GM18858 (cell line): ENCODE measurements at regions not wholly inside any gene's neighbourhood (a gene's known extent, or its start where the extent isn't known, plus 50 kb on each side); places are given as distances from the start of the nearest gene placed in this dataset.
"Not testable (repeated sequence)": the region's sequence is repeated elsewhere in the genome, so short reads cannot be mapped to it uniquely, and the experiment has no call there.

Source experiments
- ATAC-seq: cut with Tn5 transposase; IDR thresholded peaks from one replicate; pipeline ENCODE4 v1.9.1; 2021; ENCODE audit not compliant: unreplicated experiment

DNA sequence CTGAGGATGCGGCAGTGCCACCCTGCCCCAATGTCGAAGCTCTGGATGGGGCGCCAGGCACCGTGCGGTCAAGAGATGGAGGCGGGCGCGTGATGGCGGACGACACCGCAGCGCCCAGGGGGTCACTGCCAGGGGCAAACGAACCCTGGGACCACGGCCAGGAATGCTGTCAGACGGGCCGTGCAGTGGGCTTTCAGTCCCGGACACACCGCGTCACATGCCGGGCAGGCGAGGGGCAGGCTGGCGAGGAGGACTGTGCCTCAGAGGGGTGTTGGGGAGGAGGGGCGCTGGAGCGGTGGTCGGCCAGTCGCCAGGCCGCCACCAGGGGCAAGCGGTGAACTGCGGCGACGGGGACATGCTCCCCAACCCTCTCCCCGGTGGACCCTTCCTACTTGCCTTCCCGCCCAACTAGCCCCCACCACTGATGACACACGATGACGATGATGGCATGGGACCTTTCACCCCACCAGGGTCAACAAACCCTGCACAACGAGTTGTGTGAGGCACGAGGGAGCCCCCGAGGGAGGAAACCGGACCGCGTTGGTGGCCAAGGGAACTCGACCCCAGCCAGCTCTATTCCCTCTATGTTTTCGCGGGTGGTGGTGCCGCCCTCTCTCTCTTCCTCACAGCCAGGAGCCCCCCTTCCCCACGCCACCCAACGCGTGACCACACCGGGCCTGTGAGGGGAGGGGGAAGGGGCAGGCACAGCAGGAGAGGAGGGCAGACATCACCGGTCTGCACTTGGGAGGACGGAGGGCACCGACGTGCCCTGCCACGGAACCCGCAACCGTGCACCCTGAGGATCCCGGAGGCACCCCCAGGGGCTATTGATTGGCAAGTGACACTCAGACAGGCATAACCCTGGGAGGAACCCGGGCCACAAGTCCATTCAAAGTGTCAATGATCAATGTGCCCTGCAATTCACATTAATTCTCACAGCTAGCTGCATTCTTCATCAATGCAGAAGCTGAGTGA lies 1960.9 kb upstream of the DEFB115 start:
- ATAC-seq = no peak

DNA sequence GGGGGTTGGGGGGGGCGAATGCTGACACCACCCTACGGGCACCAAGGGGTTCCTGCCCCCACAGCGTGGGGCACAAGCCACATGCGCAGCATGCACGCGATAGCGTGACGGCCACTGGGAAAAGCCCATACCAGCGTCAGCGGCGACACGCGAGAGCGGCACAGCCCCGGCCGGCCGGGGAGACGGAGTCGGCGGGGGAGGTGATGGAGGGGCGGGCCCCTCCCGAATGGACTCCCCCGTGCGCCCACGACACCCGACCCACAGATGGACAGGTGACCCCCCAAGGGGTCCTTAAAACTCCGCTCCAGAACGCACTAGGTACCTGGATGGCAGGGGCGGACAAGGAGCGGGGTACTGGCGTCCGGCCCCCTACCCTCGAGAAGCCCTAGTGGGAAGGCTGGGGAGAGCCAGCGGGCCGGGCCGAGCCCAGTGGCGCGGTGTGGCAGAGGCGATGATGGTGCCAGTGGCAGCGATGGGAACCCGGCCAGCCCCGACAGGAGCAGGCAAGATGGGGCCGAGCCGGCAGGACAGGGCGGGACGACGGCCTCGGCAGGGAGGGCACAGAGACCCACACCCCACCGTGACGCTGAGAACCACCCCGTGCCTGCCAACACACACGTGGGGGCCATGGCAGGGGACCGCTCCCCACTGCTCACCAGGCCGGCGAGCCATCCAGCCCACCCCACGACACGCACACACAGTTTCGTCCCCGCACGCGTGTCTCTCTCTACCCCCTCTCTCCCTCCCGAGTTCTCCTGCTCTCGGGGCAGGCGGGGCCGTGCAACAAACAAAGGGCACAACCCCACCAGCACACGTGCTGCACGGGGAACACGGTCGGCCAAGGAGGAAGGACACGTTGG lies 1959.8 kb upstream of the DEFB115 start:
- no peak for ATAC-seq

DNA sequence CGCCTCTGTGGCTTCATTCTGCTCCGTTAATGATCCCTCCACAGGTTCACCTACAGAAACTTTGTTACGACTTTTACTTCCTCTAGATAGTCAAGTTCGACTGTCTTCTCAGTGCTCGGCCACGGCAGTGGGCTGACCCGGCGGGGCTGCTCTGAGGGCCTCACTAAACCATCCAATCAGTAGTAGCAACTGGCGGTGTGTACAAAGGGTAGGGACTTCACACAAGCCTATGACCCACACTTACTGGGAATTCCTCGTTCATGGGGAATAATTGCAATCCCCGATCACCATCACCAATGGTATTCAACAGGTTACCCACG lies 1959.2 kb upstream of the DEFB115 start:
- no peak for ATAC-seq

DNA sequence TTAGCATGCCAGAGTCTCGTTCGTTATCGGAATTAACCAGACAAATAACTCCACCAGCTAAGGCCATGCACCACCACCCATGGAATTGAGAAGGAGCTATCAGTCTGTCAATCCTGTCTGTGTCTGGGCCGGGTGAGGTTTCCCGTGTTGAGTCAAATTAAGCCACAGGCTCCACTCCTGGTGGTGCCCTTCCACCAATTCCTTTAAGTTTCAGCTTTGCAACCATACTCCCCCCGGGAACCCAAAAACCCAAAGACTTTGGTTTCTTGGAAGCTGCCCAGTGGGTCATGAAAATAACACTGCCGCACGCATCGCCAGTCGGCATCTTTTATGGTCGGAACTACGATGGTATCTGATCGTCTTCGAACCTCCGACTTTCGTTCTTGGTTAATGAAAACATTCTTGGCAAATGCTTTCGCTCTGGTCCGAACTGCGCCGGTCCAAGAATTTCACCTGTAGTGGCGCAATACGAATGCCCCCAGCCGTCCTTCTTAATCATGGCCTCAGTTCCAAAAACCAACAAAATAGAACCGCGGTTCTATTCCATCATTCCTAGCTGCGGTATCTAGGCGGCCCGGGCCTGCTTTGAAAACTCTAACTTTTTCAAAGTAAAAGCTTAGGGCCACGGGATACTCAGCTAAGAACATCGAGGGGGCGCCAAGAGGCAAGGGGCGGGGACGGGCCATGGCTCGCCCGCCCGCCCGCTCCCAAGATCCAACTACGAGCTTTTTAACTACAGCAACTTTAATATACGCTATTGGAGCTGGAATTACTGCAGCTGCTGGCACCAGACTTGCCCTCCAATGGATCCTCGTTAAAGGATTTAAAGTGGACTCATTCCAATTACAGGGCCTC lies 1958.5 kb upstream of the DEFB115 start:
- ATAC-seq = no peak

DNA sequence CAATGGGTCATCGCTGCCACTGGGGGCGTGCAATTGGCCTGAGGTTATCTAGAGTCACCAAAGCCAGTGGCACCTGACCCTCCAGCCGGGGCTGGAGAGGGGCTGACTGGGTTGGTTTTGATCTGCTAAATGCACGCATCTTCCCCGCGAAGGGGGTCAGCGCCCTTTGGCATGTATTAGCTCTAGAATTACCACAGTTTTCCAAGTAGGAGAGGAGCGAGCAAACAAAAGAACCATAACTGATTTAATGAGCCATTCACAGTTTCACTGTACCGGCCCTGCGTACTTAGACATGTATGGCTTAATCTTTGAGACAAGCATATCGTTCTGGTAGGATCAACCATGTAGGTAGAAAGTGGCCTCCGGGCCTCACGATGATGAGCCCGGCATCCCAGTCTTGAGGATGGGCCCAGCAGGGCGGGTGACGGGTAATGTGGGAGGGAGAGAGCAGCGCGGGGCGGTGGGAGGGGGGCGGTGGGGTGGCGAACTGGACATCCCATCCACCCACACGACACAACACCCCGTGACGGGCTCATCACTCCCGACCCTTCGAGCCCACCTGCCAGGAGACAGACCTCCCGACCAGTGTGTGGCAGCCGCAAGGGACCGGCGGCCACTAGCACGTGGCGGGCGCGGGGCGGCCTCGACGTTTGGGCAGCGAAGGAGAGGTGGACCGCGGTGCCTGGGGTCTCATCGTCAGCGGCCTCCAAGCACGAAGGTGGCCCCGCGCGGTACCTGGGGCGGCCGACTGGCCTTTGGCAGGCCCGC lies 1957.5 kb upstream of the DEFB115 start:
- no peak for ATAC-seq

DNA sequence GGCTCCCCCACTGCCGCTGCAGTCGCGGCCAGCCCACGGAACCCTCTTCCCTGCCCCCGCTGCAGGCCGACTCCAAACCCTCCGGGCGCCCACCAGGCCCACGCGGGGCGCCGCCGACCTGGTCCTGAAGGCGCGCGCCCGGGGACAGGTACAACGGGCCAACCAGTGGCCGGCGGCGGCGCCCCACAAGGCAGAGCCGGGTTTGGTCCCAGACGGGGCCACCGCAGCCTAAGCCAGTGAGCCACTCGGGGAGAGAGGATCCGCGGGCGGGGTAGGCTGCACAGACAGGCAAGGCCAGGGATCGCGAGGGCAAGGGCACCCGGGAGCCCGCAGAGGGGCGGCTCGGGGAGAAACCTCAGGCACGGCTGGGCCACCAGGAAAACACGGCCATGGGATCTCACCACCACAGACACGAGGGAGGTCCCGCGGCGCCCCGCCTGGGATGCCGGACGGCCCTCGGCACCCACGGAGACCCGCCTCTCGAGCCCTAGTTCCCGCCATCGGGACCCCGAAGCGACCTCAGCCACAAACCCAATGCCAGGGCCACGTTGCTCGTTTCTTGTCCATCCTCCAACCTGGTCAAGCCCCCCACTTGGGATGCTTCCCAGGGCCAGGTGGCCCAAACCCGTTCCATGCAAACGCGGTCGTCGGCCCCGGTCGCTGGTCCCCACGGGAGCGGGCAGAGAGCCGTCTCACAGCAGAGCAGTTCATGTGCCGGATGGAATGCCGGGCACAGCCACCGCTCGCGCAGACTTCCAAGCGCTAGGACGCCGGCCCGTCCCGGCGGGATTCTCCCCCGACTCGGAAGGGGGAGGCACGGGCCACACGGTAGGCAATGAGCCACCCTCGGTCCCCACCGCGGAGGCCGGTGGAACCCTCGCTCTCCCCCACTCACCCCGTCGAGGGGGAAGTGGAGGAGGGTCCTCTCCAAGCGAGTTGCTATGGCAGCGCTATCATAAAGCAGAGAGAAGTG lies 1956.6 kb upstream of the DEFB115 start:
- ATAC-seq = no peak

DNA sequence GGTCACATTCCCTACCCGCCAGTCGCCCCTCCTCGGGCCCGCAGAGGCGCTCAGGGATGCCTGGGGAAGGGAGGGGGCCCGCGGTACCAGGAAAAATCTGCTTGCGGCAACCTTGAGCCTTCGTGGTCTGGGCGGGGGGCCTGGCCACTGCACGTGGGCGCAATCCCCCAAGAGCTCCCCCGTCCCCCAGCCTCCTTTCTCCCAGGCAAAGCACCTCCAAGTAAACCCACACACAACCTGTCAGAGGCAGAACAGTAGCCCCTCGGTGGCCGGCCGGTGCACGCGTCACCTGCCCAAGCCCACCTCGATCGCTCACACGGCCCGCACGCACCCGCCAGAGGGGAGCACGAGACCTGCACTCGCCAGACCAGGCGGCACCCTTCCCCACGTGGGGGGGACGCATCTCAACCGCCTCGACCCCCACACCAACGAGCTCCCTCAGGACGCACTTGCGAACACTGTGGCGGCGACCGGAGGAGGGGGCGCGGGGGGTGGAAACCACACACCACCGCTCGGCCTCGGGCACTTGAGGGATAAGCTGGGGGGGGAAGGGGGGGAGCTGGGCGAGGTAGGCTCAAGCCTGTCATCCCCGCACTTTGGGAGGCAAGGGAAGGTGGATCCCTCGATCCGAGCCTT lies 1955.7 kb upstream of the DEFB115 start:
- no peak for ATAC-seq

DNA sequence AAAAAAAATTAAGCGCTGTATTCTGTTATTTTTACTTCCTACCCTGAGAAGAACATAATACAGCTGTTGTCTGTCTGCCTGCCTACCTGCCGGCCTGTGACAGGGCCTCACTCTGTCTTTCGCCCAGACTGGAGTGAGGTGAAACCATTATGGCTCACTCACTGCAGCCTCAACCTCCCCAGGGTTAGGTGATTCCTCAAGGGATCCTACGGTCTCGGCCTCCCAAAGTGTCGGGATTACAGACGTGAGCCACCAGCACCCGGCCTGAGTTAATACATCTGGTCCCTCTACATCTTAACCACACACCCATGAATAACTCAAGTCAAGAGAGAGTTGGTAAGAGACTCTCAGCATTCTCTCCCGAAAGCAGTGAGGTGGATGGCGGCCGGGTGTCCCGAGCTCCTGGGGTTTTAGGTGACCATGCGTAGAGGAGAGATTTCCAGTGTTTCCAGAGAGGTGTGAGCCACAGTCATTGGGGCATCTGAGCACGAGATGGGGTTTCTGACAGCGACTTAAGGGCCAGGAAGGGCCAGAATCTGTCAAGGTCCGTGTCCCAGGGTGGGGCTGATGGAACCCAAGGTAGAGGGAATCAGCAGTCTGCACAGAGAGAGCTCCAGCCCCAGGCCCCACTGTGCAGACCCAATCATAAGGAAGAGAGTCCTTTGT lies 1954.4 kb upstream of the DEFB115 start:
- no peak for ATAC-seq

DNA sequence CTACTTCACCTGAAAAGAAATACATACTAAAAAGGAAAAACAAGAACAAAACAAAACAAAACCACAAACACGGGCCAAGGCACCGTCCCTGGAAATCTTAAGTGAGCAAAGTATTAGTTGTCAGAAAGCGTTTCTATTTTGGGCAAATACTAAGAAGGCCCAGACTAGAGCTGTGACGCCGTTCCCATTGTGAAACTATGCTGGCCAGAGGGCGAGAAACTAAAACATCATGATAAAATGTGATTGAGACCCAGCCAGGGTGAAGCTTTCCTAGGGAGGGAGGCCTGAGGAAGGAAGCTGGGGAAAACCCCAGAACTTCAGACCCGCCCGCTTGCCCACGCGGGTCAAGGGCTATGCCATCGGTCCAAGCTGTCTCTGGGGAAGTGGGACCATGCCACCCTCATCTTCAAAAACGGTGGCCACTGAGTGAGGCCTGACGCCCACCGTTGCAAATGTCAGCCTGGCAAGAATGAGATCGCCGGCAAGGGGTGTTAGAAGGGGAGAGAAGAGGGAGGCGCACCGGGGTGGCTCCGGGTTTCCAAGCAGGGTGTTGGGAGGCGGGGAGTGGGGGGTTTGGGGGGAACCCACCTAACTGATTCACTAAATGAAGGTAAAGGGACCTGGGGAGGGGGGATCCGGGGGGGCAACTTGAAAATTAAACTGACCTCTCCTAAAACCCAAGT lies 1950.9 kb upstream of the DEFB115 start:
- ATAC-seq = no peak

DNA sequence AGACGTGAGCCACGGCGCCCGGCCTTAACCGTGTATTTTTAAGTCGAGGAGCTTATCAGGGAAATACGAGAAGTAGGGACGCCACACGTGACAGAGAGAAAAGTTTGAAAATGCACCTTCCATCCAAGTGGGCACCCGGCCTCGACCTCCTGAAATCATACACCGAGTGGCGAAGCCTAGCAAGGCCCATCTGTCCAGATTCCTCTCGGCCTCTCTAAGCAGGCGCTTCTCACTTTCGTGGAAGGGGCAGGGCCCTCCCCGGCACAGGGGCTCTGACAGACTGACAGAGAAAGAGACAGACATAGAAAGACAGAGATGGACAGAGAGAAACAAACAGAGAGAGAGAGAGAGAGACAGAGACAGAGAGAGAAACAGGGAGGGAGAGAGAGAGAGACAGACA lies 1950.0 kb upstream of the DEFB115 start:
- ATAC-seq = not testable (repeated sequence)

DNA sequence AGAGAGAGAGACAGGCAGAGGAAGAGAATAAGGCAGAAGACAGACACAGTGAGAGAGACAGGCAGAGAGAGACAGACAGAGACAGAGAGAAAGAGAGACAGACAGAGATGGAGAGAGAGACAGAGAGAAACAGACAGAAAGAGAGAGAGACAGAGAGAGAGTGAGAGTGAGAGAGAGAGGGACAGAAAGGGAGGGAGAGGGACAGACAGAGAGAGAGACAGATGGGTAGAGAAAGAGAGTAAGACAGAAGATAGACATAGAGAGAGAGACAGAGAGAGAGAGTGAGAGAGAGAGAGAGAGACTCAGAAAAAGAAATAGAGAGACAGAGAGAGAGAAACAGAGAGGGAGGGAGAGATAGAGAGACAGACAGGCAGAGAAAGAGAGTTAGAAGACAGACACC lies 1948.5 kb upstream of the DEFB115 start:
- ATAC-seq = not testable (repeated sequence)

DNA sequence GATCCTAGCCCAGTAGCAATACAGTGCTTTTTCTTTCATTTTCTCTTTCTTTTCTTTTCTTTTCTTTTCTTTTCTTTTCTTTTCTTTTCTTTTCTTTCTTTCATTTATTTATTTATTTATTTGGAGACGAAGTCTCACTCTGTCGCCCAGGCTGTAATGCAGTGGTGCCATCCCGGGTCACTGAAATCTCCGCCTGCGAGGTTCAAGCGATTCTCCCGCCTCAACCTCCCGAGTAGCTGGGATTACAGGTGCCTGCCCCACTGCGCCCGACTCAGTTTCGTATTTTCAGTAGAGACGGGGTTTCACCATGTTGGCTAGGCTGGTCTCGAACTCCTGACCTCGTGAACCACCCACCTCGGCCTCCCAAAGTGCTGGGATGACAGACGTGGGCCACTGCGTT lies 1948.0 kb upstream of the DEFB115 start:
- not testable (repeated sequence) for ATAC-seq

DNA sequence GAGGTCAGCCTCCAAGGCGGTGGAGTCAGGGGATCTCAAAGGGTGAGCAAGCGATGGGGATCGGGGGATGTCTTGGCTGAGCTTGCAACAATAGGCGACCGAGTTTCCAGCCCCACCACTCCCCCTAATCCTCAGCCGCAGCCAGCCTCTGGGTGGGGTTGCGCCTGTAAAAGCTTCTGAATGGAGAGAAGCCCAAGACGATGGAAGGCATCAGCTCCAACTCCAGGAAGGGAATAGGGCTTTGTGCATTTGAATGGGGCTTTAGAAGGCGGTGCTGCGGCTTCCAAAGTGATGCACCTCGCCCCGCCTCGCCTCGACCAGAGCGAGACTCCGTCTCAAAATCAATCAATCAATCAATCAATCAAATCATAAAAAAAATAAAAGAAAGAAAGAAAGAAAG lies 1946.4 kb upstream of the DEFB115 start:
- ATAC-seq = not testable (repeated sequence)

DNA sequence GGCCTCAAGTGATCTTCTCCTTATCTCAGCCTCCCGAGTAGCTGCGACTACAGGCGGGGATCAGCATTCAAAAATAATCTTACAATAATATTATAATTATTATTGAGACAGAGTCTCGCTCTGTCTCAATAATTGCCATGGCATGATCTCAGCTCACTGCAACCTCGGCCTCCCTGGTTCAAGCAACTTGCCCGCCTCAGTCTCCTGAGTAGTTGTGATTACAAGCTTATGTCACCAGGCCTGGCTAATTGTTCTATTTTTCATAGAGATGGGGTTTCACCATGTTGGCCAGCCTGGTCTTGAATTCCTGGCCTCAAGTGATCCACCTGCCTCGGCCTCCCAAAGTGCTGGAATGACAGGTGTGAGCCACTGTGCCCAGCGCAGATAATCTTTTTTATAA lies 1944.8 kb upstream of the DEFB115 start:
- not testable (repeated sequence) for ATAC-seq

DNA sequence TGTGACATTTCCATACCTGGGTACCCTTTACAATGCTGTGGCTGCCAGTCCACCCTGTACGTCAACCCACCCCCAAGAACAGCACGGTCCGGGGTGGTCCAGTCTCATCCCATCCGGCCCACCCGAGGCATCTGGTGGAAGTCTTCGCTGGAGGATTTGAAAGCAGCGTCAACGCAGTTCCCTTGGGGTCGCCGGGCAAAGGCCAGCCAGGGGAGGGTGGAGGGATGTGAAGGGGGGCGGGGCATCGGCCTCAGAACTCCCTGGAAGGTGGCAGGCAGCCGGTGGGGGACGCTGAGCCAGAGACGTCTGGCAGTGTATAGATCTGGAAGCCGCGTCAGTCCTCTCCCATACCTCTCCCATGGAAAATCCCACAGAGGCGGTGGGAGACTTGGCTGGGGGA lies 1944.0 kb upstream of the DEFB115 start:
- ATAC-seq = no peak

DNA sequence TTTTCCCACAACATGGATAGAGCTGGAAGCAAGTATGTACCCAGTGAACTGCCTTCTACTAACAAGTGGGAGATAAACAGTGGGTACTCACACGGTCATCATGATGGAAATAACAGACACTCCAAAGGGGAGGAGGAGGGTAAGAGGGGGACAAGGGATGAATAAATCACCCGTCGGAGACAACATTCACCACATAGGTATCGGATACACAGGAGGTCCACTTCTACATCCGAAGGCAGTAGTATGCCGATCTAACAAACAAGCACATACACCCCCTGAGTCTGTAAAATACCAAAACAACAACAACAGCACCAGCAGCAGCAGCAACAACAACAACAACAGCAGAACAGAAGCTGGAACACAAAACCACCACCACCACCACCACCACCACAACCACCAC lies 1943.2 kb upstream of the DEFB115 start:
- ATAC-seq = no peak

DNA sequence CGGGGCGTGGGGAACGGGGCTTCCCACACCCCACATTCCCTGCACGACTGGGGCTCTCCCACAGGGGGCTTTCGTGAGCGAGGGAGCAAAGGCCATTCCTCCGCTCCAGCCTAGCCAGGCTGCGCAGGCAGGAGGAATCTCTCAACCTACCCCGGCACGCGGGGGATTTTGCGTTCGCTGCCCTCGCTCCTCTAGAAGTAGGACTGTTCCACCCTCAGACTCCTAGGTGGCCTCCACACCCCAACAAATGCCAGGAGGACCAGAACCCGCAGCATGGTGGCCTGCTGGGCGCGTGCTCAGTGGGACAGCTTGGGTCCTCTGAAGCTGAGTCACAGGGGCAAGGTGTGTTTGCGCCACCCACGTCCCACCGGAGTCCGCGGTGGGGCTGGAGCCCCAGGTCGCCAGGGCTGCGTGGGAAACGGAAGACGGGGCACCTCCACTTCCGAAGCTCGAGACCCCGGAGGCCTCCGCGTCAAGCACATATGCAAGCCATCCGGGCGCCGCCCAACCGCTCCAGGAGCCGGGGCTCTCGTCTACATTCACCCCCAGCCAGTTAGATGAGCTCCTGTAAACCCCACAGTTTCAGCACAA lies 1938.5 kb upstream of the DEFB115 start:
- ATAC-seq = no peak
